ENCODE measurements at regions not wholly inside any gene's neighbourhood (a gene's known extent, or its start where the extent isn't known, plus 50 kb on each side); places are given as distances from the start of the nearest gene placed in this dataset.

- TF ChIP-seq POLR2A (IDR thresholded peaks at IDR 0.05; ENCODE audit: low read depth, low read length) (no peak), FOS (IDR thresholded peaks at IDR 0.05; ENCODE audit: low read depth, low read length) (no peak), RCOR1 (IDR thresholded peaks at IDR 0.05; ENCODE audit: insufficient replicate concordance, low read length) (no peak)
- TF ChIP-seq, protein P1, sequence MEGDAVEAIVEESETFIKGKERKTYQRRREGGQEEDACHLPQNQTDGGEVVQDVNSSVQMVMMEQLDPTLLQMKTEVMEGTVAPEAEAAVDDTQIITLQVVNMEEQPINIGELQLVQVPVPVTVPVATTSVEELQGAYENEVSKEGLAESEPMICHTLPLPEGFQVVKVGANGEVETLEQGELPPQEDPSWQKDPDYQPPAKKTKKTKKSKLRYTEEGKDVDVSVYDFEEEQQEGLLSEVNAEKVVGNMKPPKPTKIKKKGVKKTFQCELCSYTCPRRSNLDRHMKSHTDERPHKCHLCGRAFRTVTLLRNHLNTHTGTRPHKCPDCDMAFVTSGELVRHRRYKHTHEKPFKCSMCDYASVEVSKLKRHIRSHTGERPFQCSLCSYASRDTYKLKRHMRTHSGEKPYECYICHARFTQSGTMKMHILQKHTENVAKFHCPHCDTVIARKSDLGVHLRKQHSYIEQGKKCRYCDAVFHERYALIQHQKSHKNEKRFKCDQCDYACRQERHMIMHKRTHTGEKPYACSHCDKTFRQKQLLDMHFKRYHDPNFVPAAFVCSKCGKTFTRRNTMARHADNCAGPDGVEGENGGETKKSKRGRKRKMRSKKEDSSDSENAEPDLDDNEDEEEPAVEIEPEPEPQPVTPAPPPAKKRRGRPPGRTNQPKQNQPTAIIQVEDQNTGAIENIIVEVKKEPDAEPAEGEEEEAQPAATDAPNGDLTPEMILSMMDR (conservative IDR thresholded peaks at IDR 0.05; ENCODE audit: low read depth, low read length): no peak
Observed at GRCh38 chr6:16949716-16950115, 152.1 kb upstream of the STMND1 start.
